Choroid plexus epithelial cell (primary cell): ENCODE measurements at regions not wholly inside any gene's neighbourhood (a gene's known extent, or its start where the extent isn't known, plus 50 kb on each side); places are given as distances from the start of the nearest gene placed in this dataset.
A peak's percentile ranks its signal among the peaks of the same experiment; 100 is the strongest.
"Not testable (repeated sequence)": the region's sequence is repeated elsewhere in the genome, so short reads cannot be mapped to it uniquely, and the experiment has no call there.

Source experiments
- DNase-seq: peaks from one replicate; pipeline ENCODE4 v3.0.0-alpha.2; 2010; ENCODE audit warnings: low read depth
- H3K4me3 ChIP-seq: 2 replicates; pipeline ENCODE4 v1.5.1; 2011; ENCODE audit warnings: low read depth, mild to moderate bottlenecking, control low read depth, low read length, moderate library complexity
- TF ChIP-seq, protein P1 (sequence below): conservative IDR thresholded peaks from 2 replicates; pipeline ENCODE4 v1.5.1; 2011; ENCODE audit warnings: low read depth, mild to moderate bottlenecking, control low read depth, inconsistent platforms, low read length, moderate library complexity

DNA sequence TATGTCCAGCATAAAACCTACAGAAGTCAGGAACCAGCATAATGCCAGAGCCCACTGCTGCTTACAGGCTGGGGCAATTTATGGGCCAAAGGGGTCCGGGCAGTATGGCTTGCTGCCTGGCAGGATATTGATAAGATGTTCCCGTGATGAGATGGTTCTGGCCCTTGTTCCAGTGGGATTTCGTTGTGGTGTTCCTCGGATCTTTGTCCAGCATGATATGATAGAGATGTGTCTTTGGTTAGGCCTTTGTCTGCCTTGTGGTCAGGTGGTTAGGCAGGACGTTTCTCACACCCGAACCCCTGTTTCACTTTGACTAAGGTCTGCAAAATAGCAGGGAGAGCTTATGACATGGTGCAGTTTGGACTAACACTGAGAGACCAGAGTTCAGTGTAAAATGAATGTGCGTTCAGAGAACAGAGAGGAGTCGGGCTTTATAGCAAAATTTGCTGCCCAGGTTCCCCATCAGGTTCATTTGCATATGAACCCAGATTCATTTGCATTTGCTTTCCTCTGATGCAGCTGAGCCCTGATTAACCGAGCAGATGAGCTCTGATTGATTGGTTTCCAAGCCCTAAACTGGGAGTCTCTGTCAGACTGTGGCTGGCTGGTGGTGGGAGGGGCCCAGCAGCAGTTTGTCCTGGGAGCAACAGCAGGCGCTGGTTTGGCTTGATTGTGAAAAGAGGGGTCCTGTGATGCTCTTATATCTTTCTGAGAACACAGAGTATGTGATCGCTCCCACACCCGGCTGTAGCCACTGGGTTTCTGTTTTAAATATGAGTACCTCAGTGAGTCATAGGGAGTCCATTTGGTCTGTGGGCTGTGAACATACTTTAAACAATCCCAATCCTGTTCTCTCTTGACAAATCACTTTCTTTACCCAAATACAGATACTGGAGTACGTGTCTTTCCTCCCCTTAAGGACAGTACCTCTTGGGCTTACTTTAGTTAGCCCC is 156.3 kb upstream of the PZP start:
- peak; percentile 61 for DNase-seq
- no peak overlapping the region for H3K4me3 ChIP-seq
- TF ChIP-seq, protein P1, sequence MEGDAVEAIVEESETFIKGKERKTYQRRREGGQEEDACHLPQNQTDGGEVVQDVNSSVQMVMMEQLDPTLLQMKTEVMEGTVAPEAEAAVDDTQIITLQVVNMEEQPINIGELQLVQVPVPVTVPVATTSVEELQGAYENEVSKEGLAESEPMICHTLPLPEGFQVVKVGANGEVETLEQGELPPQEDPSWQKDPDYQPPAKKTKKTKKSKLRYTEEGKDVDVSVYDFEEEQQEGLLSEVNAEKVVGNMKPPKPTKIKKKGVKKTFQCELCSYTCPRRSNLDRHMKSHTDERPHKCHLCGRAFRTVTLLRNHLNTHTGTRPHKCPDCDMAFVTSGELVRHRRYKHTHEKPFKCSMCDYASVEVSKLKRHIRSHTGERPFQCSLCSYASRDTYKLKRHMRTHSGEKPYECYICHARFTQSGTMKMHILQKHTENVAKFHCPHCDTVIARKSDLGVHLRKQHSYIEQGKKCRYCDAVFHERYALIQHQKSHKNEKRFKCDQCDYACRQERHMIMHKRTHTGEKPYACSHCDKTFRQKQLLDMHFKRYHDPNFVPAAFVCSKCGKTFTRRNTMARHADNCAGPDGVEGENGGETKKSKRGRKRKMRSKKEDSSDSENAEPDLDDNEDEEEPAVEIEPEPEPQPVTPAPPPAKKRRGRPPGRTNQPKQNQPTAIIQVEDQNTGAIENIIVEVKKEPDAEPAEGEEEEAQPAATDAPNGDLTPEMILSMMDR: no peak

GRCh38 chr12:9363145-9363544 is 154.9 kb upstream of the PZP start:
- TF ChIP-seq, protein P1: no peak
- DNase-seq: no peak

GRCh38 chr12:9361879-9362326 is 153.7 kb upstream of the PZP start:
- DNase-seq: no peak
- TF ChIP-seq, protein P1: no peak
- no peak overlapping the region for H3K4me3 ChIP-seq

More at GRCh38 chr12:9363145-9363544, 154.9 kb upstream of the PZP start:
- H3K4me3 ChIP-seq: no peak overlapping the region

GRCh38 chr12:9354009-9354754 is 146.0 kb upstream of the PZP start:
- DNase-seq, H3K4me3 ChIP-seq: not testable (repeated sequence)

- TF ChIP-seq, protein P1: no peak
- no peak for DNase-seq
- H3K4me3 ChIP-seq: no peak overlapping the region
These were observed 142.9 kb upstream of the PZP start for GRCh38 chr12:9351136-9351535.

DNA sequence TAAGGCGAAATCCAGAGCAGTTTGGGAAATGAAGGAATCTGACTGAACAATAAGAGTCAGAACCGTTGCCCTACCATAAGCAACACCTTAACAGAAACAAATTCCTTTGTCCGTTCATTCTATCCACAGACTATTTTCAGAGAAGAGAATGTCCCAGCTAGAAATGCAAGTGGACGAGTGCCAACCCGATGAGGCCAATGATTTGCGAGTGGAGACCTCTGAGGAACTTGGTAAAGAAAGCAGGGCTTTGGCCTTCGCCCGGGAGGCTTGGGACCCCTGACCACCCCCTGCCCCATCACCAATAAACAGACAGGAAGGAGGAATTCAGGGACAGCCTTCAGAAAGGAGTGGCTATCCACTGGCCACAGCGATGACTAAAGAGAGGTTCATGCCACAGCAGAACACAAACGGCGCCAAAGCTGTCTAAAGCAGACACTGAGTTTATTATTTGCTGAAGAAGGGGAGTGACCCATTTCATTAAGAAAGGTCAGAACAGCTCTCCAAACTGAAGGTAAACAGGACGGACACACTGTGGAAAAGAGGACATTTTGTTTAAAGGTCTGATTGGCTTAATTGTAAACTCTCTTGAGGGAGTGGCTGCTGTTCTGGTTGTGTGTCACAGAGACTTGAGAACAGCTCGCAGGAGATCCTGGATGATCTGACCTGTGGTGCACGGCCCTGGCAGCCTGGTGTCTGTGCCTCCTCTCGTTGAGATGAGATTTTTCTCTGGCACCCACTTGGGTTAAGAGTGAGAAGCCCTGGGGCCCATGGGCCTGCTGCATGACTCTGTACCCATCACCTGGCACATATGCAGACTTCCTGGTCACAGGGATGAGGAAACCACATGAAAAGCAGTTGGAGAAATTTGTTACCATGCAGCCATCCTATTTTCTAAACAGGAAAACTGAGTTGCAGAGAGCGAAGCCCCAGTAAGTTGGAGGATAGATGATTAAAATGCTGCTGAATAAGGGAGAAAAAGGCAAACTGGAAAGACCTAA is 142.0 kb upstream of the PZP start:
- no peak overlapping the region for H3K4me3 ChIP-seq
- no peak for DNase-seq
- TF ChIP-seq, protein P1: no peak
